ENCODE measurements at regions not wholly inside any gene's neighbourhood (a gene's known extent, or its start where the extent isn't known, plus 50 kb on each side); places are given as distances from the start of the nearest gene placed in this dataset.

DNA sequence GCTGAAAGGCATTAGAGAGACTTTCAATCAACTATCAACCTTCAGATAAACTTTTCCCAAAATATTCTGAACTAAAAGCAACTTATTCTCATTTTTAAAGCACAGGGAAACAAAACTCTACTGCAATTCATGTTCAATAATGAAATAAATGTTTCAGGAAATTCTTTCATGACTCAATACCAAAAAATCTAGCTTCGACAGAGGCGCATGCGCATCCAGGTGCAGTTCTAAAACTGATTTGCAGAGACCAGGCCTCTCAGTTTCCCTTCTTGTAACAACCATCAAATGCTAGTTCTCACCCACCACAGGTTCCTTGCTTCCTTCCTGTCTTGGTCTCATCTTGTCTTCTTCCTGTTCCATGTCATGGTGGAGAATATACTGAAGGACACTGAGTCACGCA is 55.3 kb upstream of the NRBF2 start:
- Histone ChIP-seq H3K27me3 (ENCODE audit: control insufficient read depth in 2 of 2, insufficient read depth in 2 of 2, low read length in 2 of 2) (no peaks in the 10 kb centered on the region), H3K4me1 (ENCODE audit: control insufficient read depth, extremely low read depth, insufficient read depth, low read length) (no peaks in the 10 kb centered on the region), H2AFZ (ENCODE audit: low read depth, low read length) (no peak overlapping the region), H3K27ac (ENCODE audit: insufficient read depth, low read depth, low read length) (no peak overlapping the region), H3K36me3 (ENCODE audit: control insufficient read depth in 2 of 2, extremely low read depth in 1 of 2, insufficient read depth in 2 of 2, low read length in 2 of 2) (no peaks in the 10 kb centered on the region), H3K9me1 (replicated peaks; ENCODE audit: control insufficient read depth, extremely low read depth, insufficient read depth, low read length) (no peaks in the 10 kb centered on the region), H3K4me3 (replicated peaks in 1 of 3; ENCODE audit: insufficient read depth in 1 of 3, low read depth in 1 of 3, low read length in 3 of 3) (no peak overlapping the region), H3K79me2 (ENCODE audit: control insufficient read depth, insufficient read depth, low read length) (no peaks in the 10 kb centered on the region), H4K20me1 (replicated peaks; ENCODE audit: control insufficient read depth, extremely low read depth, insufficient read depth, low read length) (no peaks in the 10 kb centered on the region), H3K9me3 (replicated peaks; ENCODE audit: control insufficient read depth, insufficient read depth, low read length) (no peaks in the 10 kb centered on the region), H3K4me2 (ENCODE audit: insufficient read depth, low read length) (no peak overlapping the region), H3K9ac (replicated peaks; ENCODE audit: extremely low read depth, insufficient read depth, low read length) (no peak overlapping the region)
- intact Hi-C loops (cut with micrococcal nuclease): no loop called here
- POLR2A ChIA-PET: no interaction called here
- dilution Hi-C loops (cut with MboI; ENCODE audit: extremely low pct_ligation_motif_present, low sequenced_read_pairs): no loop called here
- TF ChIP-seq MAX (IDR thresholded peaks at IDR 0.05; ENCODE audit: insufficient read depth, insufficient read length): no peak
- TF ChIP-seq POLR2A (IDR thresholded peaks at IDR 0.05; ENCODE audit: low read depth, low read length): no peak
- no peak for TF ChIP-seq EZH2 (IDR thresholded peaks at IDR 0.05; ENCODE audit: borderline replicate concordance, low read depth, low read length, severe bottlenecking)
- TF ChIP-seq POLR2AphosphoS5 (IDR thresholded peaks at IDR 0.05; ENCODE audit: insufficient read depth, low read depth, low read length): no peak
- DNase-seq (ENCODE audit: low read depth, low spot score) (no peak), FAIRE-seq (peak; percentile 12)
- CTCF ChIA-PET: interaction anchor here (0.7 kb wide), 1 partner anchor 10 kb away, joined by 3 read pairs; no protein-coding TSS in a partner anchor
- BruUV-seq (replicated peaks): no TSS peak

DNA sequence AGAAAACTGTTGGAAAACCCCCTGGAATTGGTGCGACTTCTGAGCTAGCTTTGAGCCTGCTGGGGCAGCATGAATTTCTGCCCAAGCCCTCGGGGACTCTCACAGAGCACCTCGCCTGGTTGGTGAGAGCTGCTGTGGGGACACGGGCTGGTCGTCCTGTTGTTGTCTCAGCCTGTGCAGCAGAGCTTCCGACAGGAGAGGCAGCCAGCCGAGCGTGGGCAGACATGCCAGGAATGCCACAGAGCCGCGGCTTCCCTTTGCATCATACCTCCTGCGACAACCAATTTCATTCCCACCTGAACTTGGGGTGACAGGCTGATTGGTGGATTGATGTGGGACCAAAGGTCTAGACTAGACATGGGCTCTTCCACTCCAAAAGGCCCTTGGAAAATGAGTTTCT is 60.2 kb upstream of the NRBF2 start:
- FAIRE-seq (no peak), DNase-seq (ENCODE audit: low read depth, low spot score) (no peak)
- Histone ChIP-seq H3K4me3 (replicated peaks in 1 of 3; ENCODE audit: insufficient read depth in 1 of 3, low read depth in 1 of 3, low read length in 3 of 3) (no peak overlapping the region), H3K9me3 (replicated peaks; ENCODE audit: control insufficient read depth, insufficient read depth, low read length) (no peaks in the 10 kb centered on the region), H3K9me1 (replicated peaks; ENCODE audit: control insufficient read depth, extremely low read depth, insufficient read depth, low read length) (no peaks in the 10 kb centered on the region), H2AFZ (ENCODE audit: low read depth, low read length) (no peak overlapping the region), H4K20me1 (replicated peaks; ENCODE audit: control insufficient read depth, extremely low read depth, insufficient read depth, low read length) (no peaks in the 10 kb centered on the region), H3K27me3 (ENCODE audit: control insufficient read depth in 2 of 2, insufficient read depth in 2 of 2, low read length in 2 of 2) (no peaks in the 10 kb centered on the region), H3K9ac (replicated peaks; ENCODE audit: extremely low read depth, insufficient read depth, low read length) (no peak overlapping the region), H3K79me2 (ENCODE audit: control insufficient read depth, insufficient read depth, low read length) (no peaks in the 10 kb centered on the region), H3K27ac (ENCODE audit: insufficient read depth, low read depth, low read length) (no peak overlapping the region), H3K4me2 (ENCODE audit: insufficient read depth, low read length) (no peak overlapping the region), H3K36me3 (ENCODE audit: control insufficient read depth in 2 of 2, extremely low read depth in 1 of 2, insufficient read depth in 2 of 2, low read length in 2 of 2) (no peaks in the 10 kb centered on the region), H3K4me1 (ENCODE audit: control insufficient read depth, extremely low read depth, insufficient read depth, low read length) (no peaks in the 10 kb centered on the region)
- dilution Hi-C loops (cut with MboI; ENCODE audit: extremely low pct_ligation_motif_present, low sequenced_read_pairs) (no loop called here), intact Hi-C loops (cut with micrococcal nuclease) (no loop called here)
- BruUV-seq (replicated peaks): no TSS peak
- POLR2A ChIA-PET: no interaction called here
- CTCF ChIA-PET: interaction anchor here (1.4 kb wide), 1 partner anchor 462 kb away, joined by 3 read pairs; no protein-coding TSS in a partner anchor
- no peak for TF ChIP-seq GATA2 (IDR thresholded peaks at IDR 0.05; ENCODE audit: insufficient read depth, insufficient read length, low read depth, low read length)
- TF ChIP-seq CTCF (IDR thresholded peaks at IDR 0.05; ENCODE audit: extremely low read depth in 1 of 2, insufficient read depth in 1 of 2, low read depth in 1 of 2, low read length in 2 of 2): no peak
- TF ChIP-seq POLR2A (IDR thresholded peaks at IDR 0.05; ENCODE audit: low read depth, low read length): no peak
- no peak for TF ChIP-seq MYC (IDR thresholded peaks at IDR 0.05; ENCODE audit: low read depth, low read length)
- no peak for TF ChIP-seq EZH2 (IDR thresholded peaks at IDR 0.05; ENCODE audit: borderline replicate concordance, low read depth, low read length, severe bottlenecking)

Data from endothelial cell of umbilical vein (primary cell).